HepG2 (cell line): ENCODE measurements at regions not wholly inside any gene's neighbourhood (a gene's known extent, or its start where the extent isn't known, plus 50 kb on each side); places are given as distances from the start of the nearest gene placed in this dataset.

Experiments used
- ATAC-seq: fragments of 200-7000 bp; cut with Tn5 transposase; 3 replicates; pipeline ENCODE4 v1.9.1; 2020; ENCODE audit warnings: mild to moderate bottlenecking, moderate library complexity
- BruUV-seq: library from RNA; stranded (reverse); fragments of 400-500 nt; replicated peaks from 2 replicates; lab custom pipeline; 2021; lab: Mats Ljungman, UMichigan
- CTCF ChIA-PET: fragments of 300-600 bp; formaldehyde crosslinking; extraction: SDS; loops from one replicate; lab custom pipeline; 2021; ENCODE audit warnings: low total read pairs, inconsistent platforms, low intra/inter-chr PET ratio; lab: Yijun Ruan, JAX
- POLR2A ChIA-PET: fragments of 350-600 bp; sonication (Branson Sonifier 250); formaldehyde crosslinking; loops from one replicate; lab custom pipeline; 2020; ENCODE audit warnings: antibody characterized with exemption, inconsistent platforms; lab: Yijun Ruan, JAX
- DNase-seq: peaks from one replicate; pipeline ENCODE4 v3.0.0-alpha.2; 2015; ENCODE audit warnings: low spot score
- FAIRE-seq: peaks from 3 replicates; lab custom pipeline; 2011; peaks lifted over from hg19 to GRCh38; lab: Jason Lieb, UNC
- H2AFZ ChIP-seq: one replicate; pipeline ENCODE4 v1.6.1; 2011; ENCODE audit warnings: low read length, inconsistent platforms
- H3K27ac ChIP-seq: fragments of 300-600 bp; 3 replicates; pipeline ENCODE4 v1.8.0; 2011; ENCODE audit warnings: mixed run types, mild to moderate bottlenecking, mixed read lengths, low read length, inconsistent platforms; ENCODE audit not compliant: insufficient read depth; ENCODE audit errors: extremely low read length
- H3K27me3 ChIP-seq, 2 experiments: fragments of 200-600 bp in 1 of 2; 2 replicates in 1 of 2; 3 replicates in 1 of 2; pipeline versions ENCODE4 v1.6.0 to v1.8.0; 2011; ENCODE audit warnings: low read length in 2 of 2, mild to moderate bottlenecking in 2 of 2, moderate library complexity in 2 of 2, inconsistent platforms in 1 of 2; ENCODE audit not compliant: insufficient read depth in 2 of 2, control insufficient read depth in 1 of 2
- H3K36me3 ChIP-seq, 2 experiments: fragments of 200-600 bp in 1 of 2; replicated peaks in 1 of 2; 2 replicates in 1 of 2; 3 replicates in 1 of 2; pipeline versions ENCODE4 v1.5.1 to v1.8.0; 2011; ENCODE audit warnings: low read length in 2 of 2, inconsistent platforms in 1 of 2; ENCODE audit not compliant: insufficient read depth in 2 of 2, control insufficient read depth in 1 of 2
- H3K4me1 ChIP-seq: 2 replicates; pipeline ENCODE4 v1.5.1; 2012; ENCODE audit warnings: low read length, inconsistent platforms; ENCODE audit not compliant: insufficient read depth
- H3K4me2 ChIP-seq: 2 replicates; pipeline ENCODE4 v1.6.0; 2011; ENCODE audit warnings: low read depth, low read length, inconsistent platforms
- H3K4me3 ChIP-seq, 3 experiments: fragments of 200-600 bp in 1 of 3; sonication (generic), shearing (Covaris generic) in 1 of 3; replicated peaks in 1 of 3; 2 replicates each; pipeline ENCODE4 v1.5.1; 2011 to 2016; ENCODE audit warnings: low read length in 3 of 3, inconsistent platforms in 2 of 3, low read depth in 2 of 3, mild to moderate bottlenecking in 2 of 3, control low read depth in 1 of 3, mixed read lengths in 1 of 3; ENCODE audit not compliant: insufficient read depth in 1 of 3
- H3K79me2 ChIP-seq: one replicate; pipeline ENCODE4 v1.6.1; 2011; ENCODE audit warnings: low read length, inconsistent platforms; ENCODE audit not compliant: insufficient read depth
- H3K9ac ChIP-seq: 2 replicates; pipeline ENCODE4 v1.6.0; 2011; ENCODE audit warnings: mild to moderate bottlenecking, low read depth, low read length, inconsistent platforms; ENCODE audit not compliant: insufficient read depth
- H3K9me3 ChIP-seq: 2 replicates; pipeline ENCODE4 v1.5.1; 2012; ENCODE audit warnings: mild to moderate bottlenecking, low read length
- H4K20me1 ChIP-seq: 2 replicates; pipeline ENCODE4 v1.6.0; 2011; ENCODE audit warnings: inconsistent platforms, mild to moderate bottlenecking, low read length, moderate library complexity; ENCODE audit not compliant: insufficient read depth
- FOSL2 ChIP-seq: sonication (generic); formaldehyde crosslinking; IDR thresholded peaks from 2 replicates; pipeline ENCODE4 v1.4.0; 2020; ENCODE audit warnings: missing genetic modification reagents
- HDAC2 ChIP-seq: sonication (generic); formaldehyde crosslinking; IDR thresholded peaks from 2 replicates; pipeline ENCODE4 v1.4.0; 2020; ENCODE audit warnings: missing genetic modification reagents
- HMGA1 ChIP-seq: sonication (generic); formaldehyde crosslinking; conservative IDR thresholded peaks from 2 replicates; pipeline ENCODE4 v1.4.0; 2020; ENCODE audit warnings: missing genetic modification reagents
- NRL ChIP-seq: sonication (generic); formaldehyde crosslinking; IDR thresholded peaks from 2 replicates; pipeline ENCODE4 v1.5.0; 2020; ENCODE audit warnings: missing genetic modification reagents, mild to moderate bottlenecking, moderate library complexity, borderline replicate concordance
- ZBTB38 ChIP-seq: sonication (generic); formaldehyde crosslinking; IDR thresholded peaks from 2 replicates; pipeline ENCODE4 v1.5.1; 2020; ENCODE audit warnings: mild to moderate bottlenecking, missing genetic modification reagents
- ZNF878 ChIP-seq: sonication (generic); formaldehyde crosslinking; IDR thresholded peaks from 2 replicates; pipeline ENCODE4 v1.8.1; 2023; ENCODE audit warnings: mild to moderate bottlenecking, missing genetic modification reagents, moderate library complexity
- ZSCAN12 ChIP-seq: sonication (generic); formaldehyde crosslinking; IDR thresholded peaks from 2 replicates; pipeline ENCODE4 v1.9.0; 2021; ENCODE audit warnings: mild to moderate bottlenecking, missing genetic modification reagents
- WGBS: methylation state at CpG from one replicate; pipeline ENCODE4 v1.1.6; 2017; ENCODE audit warnings: low lambda C conversion rate; 5-methylcytosine and 5-hydroxymethylcytosine counted together
- in situ Hi-C: cut with HindIII; loops from 2 replicates; pipeline ENCODE4 v1.10.0; 2017; ENCODE audit warnings: low pct_unique_long_range_greater_than_20kb; ENCODE audit not compliant: extremely low pct_ligation_motif_present
- intact Hi-C: fragments of 100-400 bp; cut with micrococcal nuclease; formaldehyde crosslinking; loops from one replicate; pipeline ENCODE4 v1.10.0; 2022; ENCODE audit not compliant: unreplicated experiment
- TF ChIP-seq, protein P1 (sequence below): sonication (generic); formaldehyde crosslinking; conservative IDR thresholded peaks from 2 replicates; pipeline ENCODE4 v1.4.0; 2020; ENCODE audit warnings: mild to moderate bottlenecking, missing genetic modification reagents, moderate library complexity
- TF ChIP-seq, protein P2 (sequence below): IDR thresholded peaks from 2 replicates; pipeline ENCODE4 v1.4.0; 2020; ENCODE audit warnings: mild to moderate bottlenecking, missing genetic modification reagents
- TF ChIP-seq, protein P3 (sequence below): sonication (generic); formaldehyde crosslinking; IDR thresholded peaks from 2 replicates; pipeline ENCODE4 v1.4.0; 2020; ENCODE audit warnings: mild to moderate bottlenecking, missing genetic modification reagents

DNA sequence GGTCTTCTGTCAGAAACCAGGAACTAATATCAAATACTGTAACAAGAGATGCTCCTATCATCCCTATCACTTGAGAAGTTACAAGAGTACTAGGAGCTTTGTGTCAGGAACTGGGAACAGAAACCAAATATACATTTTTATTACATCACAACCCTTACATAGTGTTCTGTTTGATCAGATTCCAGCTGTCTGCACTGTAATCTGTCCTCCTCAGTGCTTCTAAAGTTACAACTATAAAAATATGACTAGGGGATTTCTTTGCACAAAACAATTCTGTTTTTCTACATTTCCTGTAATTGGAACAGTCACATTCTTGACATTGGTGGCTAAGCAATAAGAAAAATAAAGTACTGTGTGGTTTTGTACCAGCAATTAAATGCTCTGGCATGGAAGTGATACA is 686.0 kb downstream of the PDHA2 start:
- DNase-seq, result no peak
- H3K4me3 ChIP-seq, result no peak overlapping the region
- no peaks in the 10 kb centered on the region for H3K79me2 ChIP-seq
- ATAC-seq, result no peak
- H3K4me2 ChIP-seq, result no peak overlapping the region
- no peak overlapping the region for H3K27ac ChIP-seq
- H2AFZ ChIP-seq, result no peak overlapping the region
- intact Hi-C loops, result no loop called here
- H3K9ac ChIP-seq, result no peak overlapping the region
- H4K20me1 ChIP-seq, result no peaks in the 10 kb centered on the region
- H3K27me3 ChIP-seq, result no peaks in the 10 kb centered on the region; a peak in 1 of 5 replicates
- ChIA-PET CTCF (no interaction called here), POLR2A (no interaction called here)
- no peaks in the 10 kb centered on the region for H3K36me3 ChIP-seq
- in situ Hi-C loops, result no loop called here
- H3K4me1 ChIP-seq, result no peaks in the 10 kb centered on the region
- no TSS peak for BruUV-seq
- no peak for FAIRE-seq
- H3K9me3 ChIP-seq, result peaks cover 9% of the 10 kb centered on the region
- TF ChIP-seq ZBTB38 (CRISPR knock-in tag), result no peak
- TF ChIP-seq, protein P1, sequence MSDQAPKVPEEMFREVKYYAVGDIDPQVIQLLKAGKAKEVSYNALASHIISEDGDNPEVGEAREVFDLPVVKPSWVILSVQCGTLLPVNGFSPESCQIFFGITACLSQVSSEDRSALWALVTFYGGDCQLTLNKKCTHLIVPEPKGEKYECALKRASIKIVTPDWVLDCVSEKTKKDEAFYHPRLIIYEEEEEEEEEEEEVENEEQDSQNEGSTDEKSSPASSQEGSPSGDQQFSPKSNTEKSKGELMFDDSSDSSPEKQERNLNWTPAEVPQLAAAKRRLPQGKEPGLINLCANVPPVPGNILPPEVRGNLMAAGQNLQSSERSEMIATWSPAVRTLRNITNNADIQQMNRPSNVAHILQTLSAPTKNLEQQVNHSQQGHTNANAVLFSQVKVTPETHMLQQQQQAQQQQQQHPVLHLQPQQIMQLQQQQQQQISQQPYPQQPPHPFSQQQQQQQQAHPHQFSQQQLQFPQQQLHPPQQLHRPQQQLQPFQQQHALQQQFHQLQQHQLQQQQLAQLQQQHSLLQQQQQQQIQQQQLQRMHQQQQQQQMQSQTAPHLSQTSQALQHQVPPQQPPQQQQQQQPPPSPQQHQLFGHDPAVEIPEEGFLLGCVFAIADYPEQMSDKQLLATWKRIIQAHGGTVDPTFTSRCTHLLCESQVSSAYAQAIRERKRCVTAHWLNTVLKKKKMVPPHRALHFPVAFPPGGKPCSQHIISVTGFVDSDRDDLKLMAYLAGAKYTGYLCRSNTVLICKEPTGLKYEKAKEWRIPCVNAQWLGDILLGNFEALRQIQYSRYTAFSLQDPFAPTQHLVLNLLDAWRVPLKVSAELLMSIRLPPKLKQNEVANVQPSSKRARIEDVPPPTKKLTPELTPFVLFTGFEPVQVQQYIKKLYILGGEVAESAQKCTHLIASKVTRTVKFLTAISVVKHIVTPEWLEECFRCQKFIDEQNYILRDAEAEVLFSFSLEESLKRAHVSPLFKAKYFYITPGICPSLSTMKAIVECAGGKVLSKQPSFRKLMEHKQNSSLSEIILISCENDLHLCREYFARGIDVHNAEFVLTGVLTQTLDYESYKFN (CRISPR knock-in tag), result no peak
- no peak for TF ChIP-seq NRL (CRISPR knock-in tag)
- no peak for TF ChIP-seq ZSCAN12 (CRISPR knock-in tag)
- TF ChIP-seq ZNF878 (CRISPR knock-in tag), result no peak

DNA sequence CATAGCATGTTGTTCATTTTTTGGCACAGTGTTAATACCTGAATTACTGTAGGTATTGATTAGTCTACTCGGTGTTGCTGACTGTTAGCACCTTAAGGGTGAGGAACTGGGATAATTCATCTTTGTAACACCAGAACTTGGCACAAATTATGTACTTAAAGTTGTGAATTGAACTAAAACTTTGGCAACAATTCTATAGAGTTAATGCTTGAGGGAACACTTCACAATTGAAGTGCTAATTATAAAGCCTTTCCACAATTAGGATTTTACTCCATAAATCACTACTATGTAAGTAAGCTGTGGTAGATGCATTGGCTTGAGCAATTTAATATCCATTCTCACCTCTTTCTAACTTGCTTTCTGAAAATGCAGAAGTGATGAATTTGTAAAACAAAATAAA is 686.7 kb downstream of the PDHA2 start:
- no peaks in the 10 kb centered on the region; a peak in 1 of 5 replicates for H3K27me3 ChIP-seq
- intact Hi-C loops, result no loop called here
- TF ChIP-seq, protein P2, sequence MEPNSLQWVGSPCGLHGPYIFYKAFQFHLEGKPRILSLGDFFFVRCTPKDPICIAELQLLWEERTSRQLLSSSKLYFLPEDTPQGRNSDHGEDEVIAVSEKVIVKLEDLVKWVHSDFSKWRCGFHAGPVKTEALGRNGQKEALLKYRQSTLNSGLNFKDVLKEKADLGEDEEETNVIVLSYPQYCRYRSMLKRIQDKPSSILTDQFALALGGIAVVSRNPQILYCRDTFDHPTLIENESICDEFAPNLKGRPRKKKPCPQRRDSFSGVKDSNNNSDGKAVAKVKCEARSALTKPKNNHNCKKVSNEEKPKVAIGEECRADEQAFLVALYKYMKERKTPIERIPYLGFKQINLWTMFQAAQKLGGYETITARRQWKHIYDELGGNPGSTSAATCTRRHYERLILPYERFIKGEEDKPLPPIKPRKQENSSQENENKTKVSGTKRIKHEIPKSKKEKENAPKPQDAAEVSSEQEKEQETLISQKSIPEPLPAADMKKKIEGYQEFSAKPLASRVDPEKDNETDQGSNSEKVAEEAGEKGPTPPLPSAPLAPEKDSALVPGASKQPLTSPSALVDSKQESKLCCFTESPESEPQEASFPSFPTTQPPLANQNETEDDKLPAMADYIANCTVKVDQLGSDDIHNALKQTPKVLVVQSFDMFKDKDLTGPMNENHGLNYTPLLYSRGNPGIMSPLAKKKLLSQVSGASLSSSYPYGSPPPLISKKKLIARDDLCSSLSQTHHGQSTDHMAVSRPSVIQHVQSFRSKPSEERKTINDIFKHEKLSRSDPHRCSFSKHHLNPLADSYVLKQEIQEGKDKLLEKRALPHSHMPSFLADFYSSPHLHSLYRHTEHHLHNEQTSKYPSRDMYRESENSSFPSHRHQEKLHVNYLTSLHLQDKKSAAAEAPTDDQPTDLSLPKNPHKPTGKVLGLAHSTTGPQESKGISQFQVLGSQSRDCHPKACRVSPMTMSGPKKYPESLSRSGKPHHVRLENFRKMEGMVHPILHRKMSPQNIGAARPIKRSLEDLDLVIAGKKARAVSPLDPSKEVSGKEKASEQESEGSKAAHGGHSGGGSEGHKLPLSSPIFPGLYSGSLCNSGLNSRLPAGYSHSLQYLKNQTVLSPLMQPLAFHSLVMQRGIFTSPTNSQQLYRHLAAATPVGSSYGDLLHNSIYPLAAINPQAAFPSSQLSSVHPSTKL, result no peak
- TF ChIP-seq HMGA1 (CRISPR knock-in tag) (no peak), HDAC2 (no peak), FOSL2 (CRISPR knock-in tag) (no peak)
- TF ChIP-seq, protein P3, sequence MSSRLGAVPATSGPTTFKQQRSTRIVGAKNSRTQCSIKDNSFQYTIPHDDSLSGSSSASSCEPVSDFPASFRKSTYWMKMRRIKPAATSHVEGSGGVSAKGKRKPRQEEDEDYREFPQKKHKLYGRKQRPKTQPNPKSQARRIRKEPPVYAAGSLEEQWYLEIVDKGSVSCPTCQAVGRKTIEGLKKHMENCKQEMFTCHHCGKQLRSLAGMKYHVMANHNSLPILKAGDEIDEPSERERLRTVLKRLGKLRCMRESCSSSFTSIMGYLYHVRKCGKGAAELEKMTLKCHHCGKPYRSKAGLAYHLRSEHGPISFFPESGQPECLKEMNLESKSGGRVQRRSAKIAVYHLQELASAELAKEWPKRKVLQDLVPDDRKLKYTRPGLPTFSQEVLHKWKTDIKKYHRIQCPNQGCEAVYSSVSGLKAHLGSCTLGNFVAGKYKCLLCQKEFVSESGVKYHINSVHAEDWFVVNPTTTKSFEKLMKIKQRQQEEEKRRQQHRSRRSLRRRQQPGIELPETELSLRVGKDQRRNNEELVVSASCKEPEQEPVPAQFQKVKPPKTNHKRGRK (CRISPR knock-in tag), result no peak
- TF ChIP-seq, all 625 proteins: peak for 0
- in situ Hi-C loops, result no loop called here
- Histone ChIP-seq H3K36me3 (no peaks in the 10 kb centered on the region), H3K4me2 (no peak overlapping the region), H3K4me1 (no peaks in the 10 kb centered on the region), H3K27ac (no peak overlapping the region), H3K79me2 (no peaks in the 10 kb centered on the region), H2AFZ (no peak overlapping the region), H4K20me1 (no peaks in the 10 kb centered on the region), H3K4me3 (no peak overlapping the region), H3K9ac (no peak overlapping the region), H3K9me3 (peaks cover 9% of the 10 kb centered on the region)
- CTCF ChIA-PET, result no interaction called here
- POLR2A ChIA-PET, result no interaction called here
- no peak for FAIRE-seq
- no TSS peak for BruUV-seq
- ATAC-seq, result no peak
- no peak for DNase-seq
- WGBS, result 0% methylated on average over 1 of the region's 1 CpG
